ENCODE measurements at regions not wholly inside any gene's neighbourhood (a gene's known extent, or its start where the extent isn't known, plus 50 kb on each side); places are given as distances from the start of the nearest gene placed in this dataset.

- H3K23ac ChIP-seq (ENCODE audit: insufficient read length) = no peak overlapping the region
- H4K5ac ChIP-seq (ENCODE audit: insufficient read length, low read depth, low read length) = no peak overlapping the region
- H2BK5ac ChIP-seq (ENCODE audit: low read depth, low read length) = no peak overlapping the region
- H2BK20ac ChIP-seq (ENCODE audit: low read length) = no peak overlapping the region
- no peak overlapping the region for H4K8ac ChIP-seq (ENCODE audit: extremely low read depth, insufficient read depth, low read length)
- no peak overlapping the region for H3K4me2 ChIP-seq (ENCODE audit: insufficient read depth in 1 of 2, low read depth in 2 of 2, low read length in 2 of 2)
- H3K9me3 ChIP-seq (ENCODE audit: insufficient read depth in 2 of 2, low read depth in 1 of 2, low read length in 1 of 2) = no peaks in the 10 kb centered on the region
- DNase-seq (ENCODE audit: low read depth in 1 of 2, low spot score in 2 of 2) (no peak), FAIRE-seq (no peak)
- POLR2A ChIA-PET (ENCODE audit: partially characterized antibody) = no interaction called here
- H3K9ac ChIP-seq (replicated peaks in 1 of 4; ENCODE audit: extremely low read depth in 1 of 4, low read depth in 3 of 4, low read length in 3 of 4) = no peak overlapping the region
- no peaks in the 10 kb centered on the region for H3K27me3 ChIP-seq (replicated peaks in 1 of 4; ENCODE audit: control insufficient read depth in 3 of 4, extremely low read depth in 1 of 4, insufficient read depth in 3 of 4, low read length in 3 of 4)
- H3K23me2 ChIP-seq (ENCODE audit: low read depth, low read length) = no peaks in the 10 kb centered on the region
- H2AFZ ChIP-seq (ENCODE audit: low read length) = 0 out of 2 replicates have a peak overlapping the region, but pooled peaks have one; percentile 8
- no peak overlapping the region for H3K18ac ChIP-seq (ENCODE audit: extremely low read depth, low read length)
- no peak overlapping the region for H2BK15ac ChIP-seq (ENCODE audit: low read length)
- H3K4me3 ChIP-seq (ENCODE audit: extremely low read depth in 1 of 4, insufficient read depth in 2 of 4, low read depth in 3 of 4, low read length in 4 of 4) = no peak overlapping the region
- H3K4ac ChIP-seq (replicated peaks; ENCODE audit: insufficient read length, low read depth, low read length) = no peak overlapping the region
- H3K14ac ChIP-seq (ENCODE audit: insufficient read length) = no peak overlapping the region
- H2BK12ac ChIP-seq (ENCODE audit: low read depth, low read length) = no peak overlapping the region
- H4K20me1 ChIP-seq (replicated peaks in 1 of 2; ENCODE audit: control insufficient read depth in 1 of 2, insufficient read depth in 2 of 2, low read length in 2 of 2) = no peaks in the 10 kb centered on the region
- no peak overlapping the region for H2BK120ac ChIP-seq (replicated peaks; ENCODE audit: low read depth, low read length)
- H3K79me2 ChIP-seq (ENCODE audit: control insufficient read depth in 1 of 2, insufficient read depth in 2 of 2, low read length in 2 of 2) = no peaks in the 10 kb centered on the region
- H3K27ac ChIP-seq (ENCODE audit: low read depth, low read length) = no peak overlapping the region
- TF ChIP-seq ZNF274 (IDR thresholded peaks at IDR 0.05; ENCODE audit: borderline replicate concordance, extremely low read depth, low read length) (no peak), CEBPB (IDR thresholded peaks at IDR 0.05; ENCODE audit: low read depth, low read length) (no peak), SRF (IDR thresholded peaks at IDR 0.05; ENCODE audit: low read depth, low read length) (peak; percentile 39; the same call in 1 of the 2 replicates), RXRA (IDR thresholded peaks at IDR 0.05; ENCODE audit: insufficient read depth, low read depth, low read length) (no peak)
- CTCF ChIA-PET (ENCODE audit: partially characterized antibody) = interaction anchor here (1.4 to 3.1 kb wide), 2 partner anchors 11 to 127 kb away, joined by 4 to 19 read pairs; no protein-coding TSS in a partner anchor
- 94% methylated on average over 1 of the region's 1 CpG; no CpG with 5 or more reads in 1 of the 2 experiments for WGBS, 2 experiments (ENCODE audit: extremely low coverage in 1 of 2, insufficient coverage in 1 of 2, insufficient read length in 1 of 2, insufficient replicate concordance in 2 of 2, low coverage in 1 of 2, low lambda C conversion rate in 2 of 2, missing lambda C conversion rate in 1 of 2)
- no peak overlapping the region for H2AK5ac ChIP-seq (ENCODE audit: low read depth, low read length)
- H4K91ac ChIP-seq (replicated peaks; ENCODE audit: insufficient read length, low read length) = no peak overlapping the region
- no peak overlapping the region for H3K56ac ChIP-seq (replicated peaks; ENCODE audit: insufficient read length, low read depth, low read length)
- no peaks in the 10 kb centered on the region for H3K79me1 ChIP-seq (ENCODE audit: low read depth, low read length)
- H3K4me1 ChIP-seq (replicated peaks in 1 of 4; ENCODE audit: control insufficient read depth in 3 of 4, insufficient read depth in 4 of 4, low read length in 3 of 4) = no peaks in the 10 kb centered on the region
- H3K36me3 ChIP-seq (ENCODE audit: control insufficient read depth in 2 of 4, insufficient read depth in 4 of 4, low read length in 3 of 4) = no peaks in the 10 kb centered on the region
These were observed 183.7 kb upstream of the CEP162 start for GRCh38 chr6:84411060-84411629.

Data from H1 (cell line).